Psoas muscle (tissue), 7 donors: ENCODE measurements at regions not wholly inside any gene's neighbourhood (a gene's known extent, or its start where the extent isn't known, plus 50 kb on each side); places are given as distances from the start of the nearest gene placed in this dataset.

ENCODE experiments used
- ATAC-seq, 4 donors: fragments of 200-7000 bp; cut with Tn5 transposase; one replicate each; pipeline ENCODE4 v1.9.1; 2020; ENCODE audit warnings: moderate library complexity in 3 of 4, mild to moderate bottlenecking in 2 of 4
- DNase-seq, 2 donors: peaks; one replicate each; pipeline ENCODE4 v3.0.0-alpha.2; 2020
- H3K27ac ChIP-seq: fragments of 200-600 bp; one replicate; pipeline ENCODE4 v1.8.0; 2022
- H3K27me3 ChIP-seq, 3 donors: fragments of 200-600 bp in 1 of 3; one replicate each; pipeline versions ENCODE4 v1.6.1 to v1.8.0; 2013 to 2022; ENCODE audit warnings: low read length in 2 of 3, mild to moderate bottlenecking in 2 of 3, moderate library complexity in 1 of 3; ENCODE audit not compliant: insufficient read depth in 3 of 3
- H3K36me3 ChIP-seq, 2 donors: fragments of 200-600 bp in 1 of 2; one replicate each; pipeline versions ENCODE4 v1.6.1 to v1.8.0; 2013 to 2022; ENCODE audit warnings: low read depth in 1 of 2, mild to moderate bottlenecking in 1 of 2, moderate library complexity in 1 of 2; ENCODE audit not compliant: insufficient read depth in 1 of 2
- H3K4me1 ChIP-seq: fragments of 200-600 bp; one replicate; pipeline ENCODE4 v1.8.0; 2022
- H3K4me3 ChIP-seq: fragments of 200-600 bp; one replicate; pipeline ENCODE4 v1.8.0; 2022; ENCODE audit warnings: mild to moderate bottlenecking
- H3K9me3 ChIP-seq: fragments of 200-600 bp; one replicate; pipeline ENCODE4 v1.8.0; 2022
- WGBS, 3 donors: extraction: QIAGEN DNeasy Blood & Tissue Kit; methylation state at CpG; one replicate each; pipeline versions ENCODE4 v1.1.6 to v1.1.7; 2013; 5-methylcytosine and 5-hydroxymethylcytosine counted together
- intact Hi-C, 2 donors: fragments of 100-400 bp; cut with DNase I; formaldehyde crosslinking; loops; one replicate each; pipeline versions ENCODE4 v1.11.0 to v1.14.2; 2022
- TF ChIP-seq, protein P1 (sequence below): fragments of 200-600 bp; IDR thresholded peaks from one replicate; pipeline ENCODE4 v1.8.0; 2022; ENCODE audit warnings: antibody characterized with exemption
- donor health status: healthy with polysubstance abuse.
- donor health status: DM: no; HTN: no; CAD: no; lungs with moderate emphysema.
- donor health status: Bipolar disorder and iron deficiency.
- donor health status: healthy.
- donor health status: DM: yes; HTN: yes; CAD: no.
- donor health status: DM: no; HTN: no; CAD: no.
- donor health status: DM: yes; HTN: yes; CAD: no.

DNA sequence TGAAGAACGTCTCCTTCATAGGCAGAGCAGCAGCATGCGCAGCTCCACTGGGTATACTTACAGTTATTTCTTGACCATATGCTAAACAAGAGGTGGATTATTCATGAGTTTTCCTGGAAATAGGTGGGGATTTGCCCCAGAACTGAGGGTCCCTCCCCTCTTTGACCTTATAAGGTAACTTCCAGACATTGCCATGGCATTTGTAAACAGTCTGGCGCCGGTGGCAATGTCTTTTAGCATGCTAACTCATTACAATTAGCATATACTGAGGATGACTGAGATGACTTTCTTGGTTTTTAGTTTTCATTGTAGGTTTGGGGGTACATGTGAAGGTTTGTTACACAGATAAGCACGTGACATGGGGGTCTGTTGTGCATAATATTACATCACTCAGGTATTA lies 97.3 kb downstream of the MTNR1A start:
- Histone ChIP-seq H3K9me3 (no peaks in the 10 kb centered on the region), H3K4me1 (no peaks in the 10 kb centered on the region), H3K27ac (no peak overlapping the region), H3K4me3 (no peak overlapping the region), H3K36me3 (no peaks in the 10 kb centered on the region), H3K27me3 (peaks cover 0 to 2% (median 0%) of the 10 kb centered on the region in 3 donors)
- intact Hi-C loops: no loop called here
- DNase-seq (no peak), ATAC-seq (no peak)
- 67 to 78% (median 76%) methylated on average over 5 of the region's 5 CpGs for WGBS, 3 donors
- TF ChIP-seq, protein P1, sequence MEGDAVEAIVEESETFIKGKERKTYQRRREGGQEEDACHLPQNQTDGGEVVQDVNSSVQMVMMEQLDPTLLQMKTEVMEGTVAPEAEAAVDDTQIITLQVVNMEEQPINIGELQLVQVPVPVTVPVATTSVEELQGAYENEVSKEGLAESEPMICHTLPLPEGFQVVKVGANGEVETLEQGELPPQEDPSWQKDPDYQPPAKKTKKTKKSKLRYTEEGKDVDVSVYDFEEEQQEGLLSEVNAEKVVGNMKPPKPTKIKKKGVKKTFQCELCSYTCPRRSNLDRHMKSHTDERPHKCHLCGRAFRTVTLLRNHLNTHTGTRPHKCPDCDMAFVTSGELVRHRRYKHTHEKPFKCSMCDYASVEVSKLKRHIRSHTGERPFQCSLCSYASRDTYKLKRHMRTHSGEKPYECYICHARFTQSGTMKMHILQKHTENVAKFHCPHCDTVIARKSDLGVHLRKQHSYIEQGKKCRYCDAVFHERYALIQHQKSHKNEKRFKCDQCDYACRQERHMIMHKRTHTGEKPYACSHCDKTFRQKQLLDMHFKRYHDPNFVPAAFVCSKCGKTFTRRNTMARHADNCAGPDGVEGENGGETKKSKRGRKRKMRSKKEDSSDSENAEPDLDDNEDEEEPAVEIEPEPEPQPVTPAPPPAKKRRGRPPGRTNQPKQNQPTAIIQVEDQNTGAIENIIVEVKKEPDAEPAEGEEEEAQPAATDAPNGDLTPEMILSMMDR: no peak

- 67 to 81% (median 81%) methylated on average over 2 of the region's 2 CpGs for WGBS, 3 donors
- DNase-seq (no peak), ATAC-seq (no peak)
- peaks cover 0 to 1% (median 0%) of the 10 kb centered on the region in 3 donors for H3K27me3 ChIP-seq
- H3K36me3 ChIP-seq: no peaks in the 10 kb centered on the region
- H3K27ac ChIP-seq: no peak overlapping the region
- H3K4me3 ChIP-seq: no peak overlapping the region
- H3K4me1 ChIP-seq: no peaks in the 10 kb centered on the region
- TF ChIP-seq, protein P1: no peak
- peaks cover 15% of the 10 kb centered on the region for H3K9me3 ChIP-seq
- intact Hi-C loops: no loop called here
These were observed 103.4 kb downstream of the MTNR1A start for GRCh38 chr4:186451982-186452381.

DNA sequence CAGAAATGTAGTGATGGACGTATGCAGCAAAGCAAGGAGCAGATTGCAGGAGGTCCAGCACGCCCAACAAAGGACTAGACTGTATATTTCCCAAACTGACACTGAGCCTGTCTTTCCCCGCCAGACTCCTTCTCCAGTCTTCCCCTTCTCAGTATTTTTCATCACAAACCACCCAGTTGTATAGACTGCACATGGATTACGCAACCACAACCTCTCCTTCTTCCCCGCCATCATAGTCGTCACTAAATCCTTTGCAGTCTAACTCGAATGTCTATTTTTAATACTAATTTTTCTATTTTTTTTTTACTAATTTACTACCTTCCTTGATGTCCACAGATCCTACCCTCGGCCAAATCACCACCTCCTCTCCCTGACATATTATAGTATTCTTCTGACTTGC lies 105.4 kb downstream of the MTNR1A start:
- Histone ChIP-seq H3K36me3 (no peaks in the 10 kb centered on the region), H3K4me3 (no peak overlapping the region), H3K27me3 (peaks cover 0 to 1% (median 0%) of the 10 kb centered on the region in 3 donors), H3K4me1 (no peaks in the 10 kb centered on the region), H3K9me3 (peaks cover 15% of the 10 kb centered on the region), H3K27ac (no peak overlapping the region)
- DNase-seq (no peak), ATAC-seq (no peak)
- TF ChIP-seq, protein P1: no peak
- intact Hi-C loops: no loop called here
- WGBS, 3 donors: 69 to 87% (median 86%) methylated on average over 8 of the region's 8 CpGs

GRCh38 chr4:186445040-186445439 lies 110.3 kb downstream of the MTNR1A start:
- ATAC-seq: no peak
- H3K4me3 ChIP-seq: no peak overlapping the region

DNA sequence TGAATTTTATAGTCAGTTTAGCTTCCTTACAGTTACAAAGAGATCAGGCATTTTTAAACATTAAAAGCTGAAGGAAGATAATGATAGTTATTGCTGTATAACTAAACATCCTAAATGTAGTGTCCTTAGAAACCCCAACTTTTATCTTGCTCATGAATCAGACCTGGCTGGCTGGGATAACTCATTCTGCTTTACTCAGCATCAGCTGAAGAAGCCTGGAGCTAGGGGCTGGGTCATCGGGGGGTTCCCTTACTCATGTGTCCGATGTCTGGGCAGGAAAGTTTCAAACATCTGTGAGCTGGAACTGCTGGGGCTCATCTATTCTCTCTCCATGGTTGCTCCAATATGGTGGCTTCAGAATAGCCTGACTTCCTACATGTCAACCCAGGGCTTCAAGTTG lies 113.9 kb downstream of the MTNR1A start:
- Histone ChIP-seq H3K4me3 (no peak overlapping the region), H3K27ac (no peak overlapping the region), H3K27me3 (no peaks in the 10 kb centered on the region), H3K4me1 (no peaks in the 10 kb centered on the region), H3K9me3 (no peaks in the 10 kb centered on the region), H3K36me3 (no peaks in the 10 kb centered on the region)
- intact Hi-C loops: no loop called here
- ATAC-seq (no peak), DNase-seq (no peak)
- WGBS, 3 donors: 82 to 95% (median 84%) methylated on average over 2 of the region's 2 CpGs
- TF ChIP-seq, protein P1: no peak

More at GRCh38 chr4:186445040-186445439, 110.3 kb downstream of the MTNR1A start:
- 69 to 71% (median 71%) methylated on average over 5 of the region's 5 CpGs for WGBS, 3 donors
- DNase-seq: no peak
- TF ChIP-seq, protein P1: no peak
- Histone ChIP-seq H3K27me3 (no peaks in the 10 kb centered on the region), H3K4me1 (no peaks in the 10 kb centered on the region), H3K27ac (no peak overlapping the region), H3K36me3 (no peaks in the 10 kb centered on the region), H3K9me3 (no peaks in the 10 kb centered on the region)
- intact Hi-C loops: no loop called here
